NCI-H774 (cell line): ENCODE measurements at regions not wholly inside any gene's neighbourhood (a gene's known extent, or its start where the extent isn't known, plus 50 kb on each side); places are given as distances from the start of the nearest gene placed in this dataset.

Experiments
- DNase-seq: peaks from one replicate; lab custom pipeline; 2025; lab: John Stamatoyannopoulos, UW

GRCh38 chr14:36028665-36029064, 147.9 kb downstream of the PTCSC3 start:
- no peak for DNase-seq

GRCh38 chr14:36028218-36028617, 148.3 kb downstream of the PTCSC3 start:
- DNase-seq, result no peak

- no peak for DNase-seq
Observed at GRCh38 chr14:36027354-36027753, 149.2 kb downstream of the PTCSC3 start.

- DNase-seq, result no peak
Observed at GRCh38 chr14:36022765-36023410, 153.6 kb downstream of the PTCSC3 start.

- no peak for DNase-seq
Observed at GRCh38 chr14:36021591-36022320, 154.8 kb downstream of the PTCSC3 start.

GRCh38 chr14:36021030-36021422, 155.5 kb downstream of the PTCSC3 start:
- DNase-seq, result no peak

- peak; percentile 85 for DNase-seq
Observed at GRCh38 chr14:36020120-36021029, 156.1 kb downstream of the PTCSC3 start.

- DNase-seq, result no peak
Observed at GRCh38 chr14:36019126-36019525, 157.4 kb downstream of the PTCSC3 start.

GRCh38 chr14:36014236-36014635, 162.3 kb downstream of the PTCSC3 start:
- no peak for DNase-seq

- no peak for DNase-seq
Observed at GRCh38 chr14:36013483-36013882, 163.0 kb downstream of the PTCSC3 start.

GRCh38 chr14:36012621-36013020, 163.9 kb downstream of the PTCSC3 start:
- DNase-seq, result no peak

GRCh38 chr14:36009643-36010042, 166.9 kb downstream of the PTCSC3 start:
- no peak for DNase-seq

GRCh38 chr14:36006623-36007022, 169.9 kb downstream of the PTCSC3 start:
- DNase-seq, result no peak

- DNase-seq, result no peak
Observed at GRCh38 chr14:36005670-36006069, 170.9 kb downstream of the PTCSC3 start.

- no peak for DNase-seq
Observed at GRCh38 chr14:36001936-36002335, 174.6 kb downstream of the PTCSC3 start.

GRCh38 chr14:35999294-35999693, 173.2 kb downstream of the BRMS1L start:
- DNase-seq, result no peak

- DNase-seq, result no peak
Observed at GRCh38 chr14:35998303-35998702, 172.2 kb downstream of the BRMS1L start.

- no peak for DNase-seq
Observed at GRCh38 chr14:35993684-35993960, 167.5 kb downstream of the BRMS1L start.

- no peak for DNase-seq
Observed at GRCh38 chr14:35992816-35993683, 166.9 kb downstream of the BRMS1L start.

- no peak for DNase-seq
Observed at GRCh38 chr14:35991356-35991755, 165.2 kb downstream of the BRMS1L start.

GRCh38 chr14:35989736-35990135, 163.6 kb downstream of the BRMS1L start:
- DNase-seq, result no peak
